ENCODE measurements at regions not wholly inside any gene's neighbourhood (a gene's known extent, or its start where the extent isn't known, plus 50 kb on each side); places are given as distances from the start of the nearest gene placed in this dataset.

DNA sequence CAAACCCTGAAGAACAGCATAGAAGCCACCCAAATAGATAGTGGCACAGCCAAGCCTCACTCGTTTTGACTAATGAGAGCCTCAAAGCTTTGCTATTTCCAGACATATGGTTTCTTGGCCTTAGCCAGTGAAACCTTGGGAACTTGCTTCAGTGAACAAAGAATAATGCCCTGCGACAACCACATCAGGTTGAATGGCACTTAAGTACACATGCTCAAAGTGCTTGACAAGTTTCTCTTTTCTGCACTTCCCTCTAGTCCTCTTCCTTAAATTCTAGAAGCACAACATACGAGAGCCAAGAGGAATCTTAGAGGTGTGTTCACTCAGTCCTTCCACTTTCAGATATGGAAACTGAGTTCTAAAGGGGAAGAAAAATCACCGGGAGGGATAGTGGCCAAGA is 258.3 kb downstream of the HAUS1 start:
- Mint-ChIP-seq H3K4me3 (ENCODE audit: unreplicated experiment) (no peak overlapping the region), H3K36me3 (ENCODE audit: low read depth, unreplicated experiment) (peaks cover 7% of the 10 kb centered on the region), H3K9me3 (ENCODE audit: unreplicated experiment) (peaks cover 16% of the 10 kb centered on the region), H3K4me1 (ENCODE audit: low read depth, unreplicated experiment) (peaks cover 4% of the 10 kb centered on the region), H3K27ac (ENCODE audit: unreplicated experiment) (no peak overlapping the region), H3K27me3 (ENCODE audit: low read depth, unreplicated experiment) (peaks cover 44% of the 10 kb centered on the region)
- no peak overlapping the region for H3K9ac ChIP-seq (ENCODE audit: low read length)
- no peaks in the 10 kb centered on the region for H4K20me1 ChIP-seq (ENCODE audit: insufficient read depth, low read length)
- no peak for TF ChIP-seq EZH2 (IDR thresholded peaks at IDR 0.05; ENCODE audit: insufficient read depth, low read length)
- TF ChIP-seq, protein P1, sequence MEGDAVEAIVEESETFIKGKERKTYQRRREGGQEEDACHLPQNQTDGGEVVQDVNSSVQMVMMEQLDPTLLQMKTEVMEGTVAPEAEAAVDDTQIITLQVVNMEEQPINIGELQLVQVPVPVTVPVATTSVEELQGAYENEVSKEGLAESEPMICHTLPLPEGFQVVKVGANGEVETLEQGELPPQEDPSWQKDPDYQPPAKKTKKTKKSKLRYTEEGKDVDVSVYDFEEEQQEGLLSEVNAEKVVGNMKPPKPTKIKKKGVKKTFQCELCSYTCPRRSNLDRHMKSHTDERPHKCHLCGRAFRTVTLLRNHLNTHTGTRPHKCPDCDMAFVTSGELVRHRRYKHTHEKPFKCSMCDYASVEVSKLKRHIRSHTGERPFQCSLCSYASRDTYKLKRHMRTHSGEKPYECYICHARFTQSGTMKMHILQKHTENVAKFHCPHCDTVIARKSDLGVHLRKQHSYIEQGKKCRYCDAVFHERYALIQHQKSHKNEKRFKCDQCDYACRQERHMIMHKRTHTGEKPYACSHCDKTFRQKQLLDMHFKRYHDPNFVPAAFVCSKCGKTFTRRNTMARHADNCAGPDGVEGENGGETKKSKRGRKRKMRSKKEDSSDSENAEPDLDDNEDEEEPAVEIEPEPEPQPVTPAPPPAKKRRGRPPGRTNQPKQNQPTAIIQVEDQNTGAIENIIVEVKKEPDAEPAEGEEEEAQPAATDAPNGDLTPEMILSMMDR (IDR thresholded peaks at IDR 0.05; ENCODE audit: insufficient read depth, low read depth, low read length): no peak
- H3K4me2 ChIP-seq (ENCODE audit: low read length): no peak overlapping the region
- DNase-seq (ENCODE audit: low read depth): no peak
- H2AFZ ChIP-seq (ENCODE audit: low read depth, low read length): no peak overlapping the region
- no peak for FAIRE-seq
- no peaks in the 10 kb centered on the region for H3K4me1 ChIP-seq (ENCODE audit: insufficient read depth, low read length)
- no peaks in the 10 kb centered on the region for H3K36me3 ChIP-seq (ENCODE audit: insufficient read depth, low read length)
- H3K4me3 ChIP-seq (ENCODE audit: insufficient read depth, low read depth, low read length): no peak overlapping the region
- H3K27me3 ChIP-seq (ENCODE audit: insufficient read depth, low read length): no peaks in the 10 kb centered on the region
- H3K9me3 ChIP-seq (ENCODE audit: insufficient read depth, low read depth, low read length): no peaks in the 10 kb centered on the region
- no peaks in the 10 kb centered on the region for H3K79me2 ChIP-seq (ENCODE audit: insufficient read depth, low read length)
- H3K27ac ChIP-seq (ENCODE audit: low read depth, low read length): no peak overlapping the region

DNA sequence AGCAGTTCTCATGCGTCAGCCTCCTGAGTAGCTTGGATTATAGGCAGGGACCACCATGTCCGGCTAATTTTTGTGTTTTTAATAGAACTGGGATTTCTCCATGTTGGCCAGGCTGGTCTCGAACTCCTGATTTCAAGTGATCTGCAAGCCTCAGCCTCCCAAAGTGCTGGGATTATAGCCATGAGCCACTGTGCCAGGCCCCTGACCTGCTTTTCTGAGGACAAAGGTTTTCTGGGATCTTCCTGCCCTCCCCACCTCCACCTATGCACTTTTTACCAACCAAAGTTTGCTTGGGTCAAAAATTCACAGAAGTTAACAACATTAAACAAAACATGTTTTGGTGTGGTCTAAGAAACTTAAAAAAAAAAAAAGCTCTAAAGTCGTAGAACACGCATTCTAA is 259.9 kb downstream of the HAUS1 start:
- Mint-ChIP-seq H3K4me3 (ENCODE audit: unreplicated experiment) (no peak overlapping the region), H3K27ac (ENCODE audit: unreplicated experiment) (no peak overlapping the region), H3K4me1 (ENCODE audit: low read depth, unreplicated experiment) (no peaks in the 10 kb centered on the region), H3K36me3 (ENCODE audit: low read depth, unreplicated experiment) (peaks cover 2% of the 10 kb centered on the region), H3K27me3 (ENCODE audit: low read depth, unreplicated experiment) (peaks cover 50% of the 10 kb centered on the region), H3K9me3 (ENCODE audit: unreplicated experiment) (peaks cover 13% of the 10 kb centered on the region)
- H3K4me1 ChIP-seq (ENCODE audit: insufficient read depth, low read length): no peaks in the 10 kb centered on the region
- H3K27ac ChIP-seq (ENCODE audit: low read depth, low read length): no peak overlapping the region
- H3K4me2 ChIP-seq (ENCODE audit: low read length): no peak overlapping the region
- no peaks in the 10 kb centered on the region for H3K36me3 ChIP-seq (ENCODE audit: insufficient read depth, low read length)
- H3K9ac ChIP-seq (ENCODE audit: low read length): no peak overlapping the region
- no peak overlapping the region for H2AFZ ChIP-seq (ENCODE audit: low read depth, low read length)
- no peaks in the 10 kb centered on the region for H3K27me3 ChIP-seq (ENCODE audit: insufficient read depth, low read length)
- TF ChIP-seq, protein P1 (IDR thresholded peaks at IDR 0.05; ENCODE audit: insufficient read depth, low read depth, low read length): no peak
- no peak for TF ChIP-seq EZH2 (IDR thresholded peaks at IDR 0.05; ENCODE audit: insufficient read depth, low read length)
- no peak overlapping the region for H3K4me3 ChIP-seq (ENCODE audit: insufficient read depth, low read depth, low read length)
- no peaks in the 10 kb centered on the region for H3K9me3 ChIP-seq (ENCODE audit: insufficient read depth, low read depth, low read length)
- DNase-seq (ENCODE audit: low read depth) (no peak), FAIRE-seq (no peak)
- no peaks in the 10 kb centered on the region for H3K79me2 ChIP-seq (ENCODE audit: insufficient read depth, low read length)
- no peaks in the 10 kb centered on the region for H4K20me1 ChIP-seq (ENCODE audit: insufficient read depth, low read length)

DNA sequence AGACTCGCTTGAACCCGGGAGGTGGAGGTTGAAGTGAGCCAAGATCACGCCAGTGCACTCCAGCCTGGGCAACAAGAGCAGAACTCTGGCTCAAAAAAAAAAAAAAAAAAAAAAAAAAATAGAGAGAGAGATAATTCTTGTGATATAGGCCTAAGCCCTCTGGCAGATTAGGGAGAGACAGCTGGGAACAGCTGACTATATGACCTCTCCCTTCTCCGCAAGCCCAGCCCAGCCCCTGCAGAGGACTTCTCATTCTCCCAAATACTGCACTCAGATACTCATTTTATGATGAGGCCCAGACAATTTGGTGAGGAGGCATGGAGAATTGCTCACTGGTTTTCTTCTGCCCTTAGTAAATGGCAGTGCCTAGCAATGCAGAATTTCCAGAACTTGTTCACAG is 262.0 kb downstream of the HAUS1 start:
- DNase-seq (ENCODE audit: low read depth) (no peak), FAIRE-seq (no peak)
- Histone ChIP-seq H3K27ac (ENCODE audit: low read depth, low read length) (no peak overlapping the region), H3K79me2 (ENCODE audit: insufficient read depth, low read length) (no peaks in the 10 kb centered on the region), H3K4me1 (ENCODE audit: insufficient read depth, low read length) (no peaks in the 10 kb centered on the region), H2AFZ (ENCODE audit: low read depth, low read length) (no peak overlapping the region), H4K20me1 (ENCODE audit: insufficient read depth, low read length) (no peaks in the 10 kb centered on the region), H3K4me3 (ENCODE audit: insufficient read depth, low read depth, low read length) (no peak overlapping the region), H3K9ac (ENCODE audit: low read length) (no peak overlapping the region), H3K27me3 (ENCODE audit: insufficient read depth, low read length) (no peaks in the 10 kb centered on the region), H3K36me3 (ENCODE audit: insufficient read depth, low read length) (no peaks in the 10 kb centered on the region), H3K4me2 (ENCODE audit: low read length) (no peak overlapping the region), H3K9me3 (ENCODE audit: insufficient read depth, low read depth, low read length) (no peaks in the 10 kb centered on the region)
- H3K4me1 Mint-ChIP-seq (ENCODE audit: low read depth, unreplicated experiment): no peaks in the 10 kb centered on the region
- peaks cover 50% of the 10 kb centered on the region for H3K27me3 Mint-ChIP-seq (ENCODE audit: low read depth, unreplicated experiment)
- H3K27ac Mint-ChIP-seq (ENCODE audit: unreplicated experiment): no peak overlapping the region
- no peak overlapping the region for H3K4me3 Mint-ChIP-seq (ENCODE audit: unreplicated experiment)
- peaks cover 3% of the 10 kb centered on the region for H3K36me3 Mint-ChIP-seq (ENCODE audit: low read depth, unreplicated experiment)
- H3K9me3 Mint-ChIP-seq (ENCODE audit: unreplicated experiment): peaks cover 2% of the 10 kb centered on the region
- no peak for TF ChIP-seq EZH2 (IDR thresholded peaks at IDR 0.05; ENCODE audit: insufficient read depth, low read length)
- TF ChIP-seq, protein P1 (IDR thresholded peaks at IDR 0.05; ENCODE audit: insufficient read depth, low read depth, low read length): no peak

All from astrocyte (in vitro differentiated cells and primary cell).